Endothelial cell of umbilical vein (primary cell): ENCODE measurements at regions not wholly inside any gene's neighbourhood (a gene's known extent, or its start where the extent isn't known, plus 50 kb on each side); places are given as distances from the start of the nearest gene placed in this dataset. TPM values are rescaled to one million over a fixed set of nuclear protein-coding genes. Genes with fewer than 3 reads are reported as not detected.

Experiments used
- small RNA-seq: library from RNA; depleted of rRNA; stranded (forward); fragments of <200 nt; gene quantifications from one replicate; pipeline ENCODE3, GENCODE V24; 2012; ENCODE audit warnings: low replicate concordance, low read depth; ENCODE audit not compliant: insufficient read depth, insufficient read length

Small RNA genes in the stretch of these regions (small RNA-seq; reads per million reads assigned to genes)
- gene AP002963.1 (not detected), gene RNA5SP350 (not detected)
